Ovary (tissue), 7 donors: ENCODE measurements at regions not wholly inside any gene's neighbourhood (a gene's known extent, or its start where the extent isn't known, plus 50 kb on each side); places are given as distances from the start of the nearest gene placed in this dataset.

ENCODE experiments used
- DNase-seq, 5 donors: peaks; one replicate each; pipeline ENCODE4 v3.0.0-alpha.2; 2019 to 2020
- H3K27ac ChIP-seq, 2 donors: fragments of 200-600 bp; one replicate each; pipeline versions ENCODE4 v1.5.1 to v1.8.0; 2019 to 2022
- H3K27me3 ChIP-seq: fragments of 200-600 bp; one replicate; pipeline ENCODE4 v1.8.0; 2022
- H3K36me3 ChIP-seq: fragments of 200-600 bp; sonication (generic); one replicate; pipeline ENCODE4 v1.5.1; 2019
- H3K4me1 ChIP-seq: one replicate; pipeline ENCODE4 v1.8.1; 2013; ENCODE audit warnings: mild to moderate bottlenecking, moderate library complexity; ENCODE audit not compliant: insufficient read depth
- H3K4me3 ChIP-seq: fragments of 200-600 bp; sonication (generic); one replicate; pipeline ENCODE4 v1.5.1; 2017
- H3K9me3 ChIP-seq, 2 donors: fragments of 200-600 bp in 1 of 2; sonication (generic) in 1 of 2; one replicate each; pipeline versions ENCODE4 v1.5.1 to v1.8.1; 2013 to 2019; ENCODE audit warnings: mild to moderate bottlenecking in 1 of 2, moderate library complexity in 1 of 2
- CTCF ChIP-seq, 3 donors: fragments of 450-650 bp in 2 of 3; fragments of 200-600 bp in 1 of 3; IDR thresholded peaks; one replicate each; pipeline versions ENCODE4 v1.5.1 to v1.8.0; 2016 to 2022; ENCODE audit warnings: antibody characterized with exemption in 3 of 3, mild to moderate bottlenecking in 1 of 3
- EP300 ChIP-seq: sonication (generic); formaldehyde crosslinking; IDR thresholded peaks from one replicate; pipeline ENCODE4 v1.6.1; 2017; ENCODE audit warnings: antibody characterized with exemption
- POLR2A ChIP-seq: fragments of 450-650 bp; IDR thresholded peaks from one replicate; pipeline ENCODE4 v1.6.1; 2017; ENCODE audit warnings: antibody characterized with exemption, mild to moderate bottlenecking, moderate library complexity
- WGBS, 3 donors: extraction: QIAGEN DNeasy Blood & Tissue Kit in 1 of 3; methylation state at CpG; one replicate each; pipeline versions ENCODE4 v1.1.5 to v1.1.7; 2013 to 2017; 5-methylcytosine and 5-hydroxymethylcytosine counted together
- intact Hi-C, 4 donors: fragments of 100-400 bp; cut with DNase I; formaldehyde crosslinking; loops; one replicate each; pipeline versions ENCODE4 v1.11.0 to v1.15.1; 2022 to 2023
- donor health status: DM: no; HTN: no; CAD: no; lungs with moderate emphysema.
- donor health status: DM: no; HTN: no; CAD: no.
- donor health status: Bipolar disorder and iron deficiency.
- donor health status: DM: no; HTN: no; CAD: no.
- donor health status: DM: yes; HTN: yes; CAD: no.

- no peaks in the 10 kb centered on the region for H3K27me3 ChIP-seq
- intact Hi-C loops: no loop called here
- no peak for TF ChIP-seq CTCF (IDR thresholded peaks at IDR 0.05)
- no peak for TF ChIP-seq EP300
- no peak for TF ChIP-seq POLR2A
- H3K27ac ChIP-seq: no peak overlapping the region
- peaks cover 0 to 3% of the 10 kb centered on the region in 2 donors for H3K9me3 ChIP-seq
- no peak overlapping the region for H3K4me3 ChIP-seq
- H3K4me1 ChIP-seq: no peaks in the 10 kb centered on the region
- DNase-seq: no peak
- WGBS, 3 donors: 74 to 78% (median 74%) methylated on average over 11 of the region's 11 CpGs
- H3K36me3 ChIP-seq: no peaks in the 10 kb centered on the region
These were observed 351.2 kb downstream of the ZNF608 start for GRCh38 chr5:124395287-124395686.

GRCh38 chr5:124394700-124395245 is 351.7 kb downstream of the ZNF608 start:
- no peaks in the 10 kb centered on the region for H3K36me3 ChIP-seq
- 81 to 90% (median 86%) methylated on average over 9 of the region's 9 CpGs for WGBS, 3 donors
- H3K27me3 ChIP-seq: no peaks in the 10 kb centered on the region
- H3K4me1 ChIP-seq: no peaks in the 10 kb centered on the region
- no peak overlapping the region for H3K4me3 ChIP-seq
- H3K27ac ChIP-seq: no peak overlapping the region
- intact Hi-C loops: no loop called here
- TF ChIP-seq CTCF (IDR thresholded peaks at IDR 0.05): no peak
- TF ChIP-seq EP300: no peak
- no peak for DNase-seq
- peaks cover 0 to 3% of the 10 kb centered on the region in 2 donors for H3K9me3 ChIP-seq

GRCh38 chr5:124393584-124394379 is 352.7 kb downstream of the ZNF608 start:
- no peak for DNase-seq
- Histone ChIP-seq H3K4me3 (no peak overlapping the region), H3K27ac (no peak overlapping the region), H3K36me3 (no peaks in the 10 kb centered on the region), H3K9me3 (peaks cover 0 to 3% of the 10 kb centered on the region in 2 donors), H3K4me1 (no peaks in the 10 kb centered on the region), H3K27me3 (no peaks in the 10 kb centered on the region)
- intact Hi-C loops: no loop called here
- TF ChIP-seq EP300: no peak
- TF ChIP-seq CTCF (IDR thresholded peaks at IDR 0.05): no peak
- TF ChIP-seq POLR2A: no peak
- WGBS, 3 donors: 86 to 92% (median 90%) methylated on average over 5 of the region's 5 CpGs

GRCh38 chr5:124383693-124384092 is 362.7 kb downstream of the ZNF608 start:
- no peak for TF ChIP-seq CTCF (IDR thresholded peaks at IDR 0.05)
- TF ChIP-seq POLR2A: no peak
- no peak for TF ChIP-seq EP300
- intact Hi-C loops: no loop called here
- DNase-seq: no peak
- no peaks in the 10 kb centered on the region for H3K27me3 ChIP-seq
- no peak overlapping the region for H3K4me3 ChIP-seq
- H3K4me1 ChIP-seq: no peaks in the 10 kb centered on the region
- no peaks in the 10 kb centered on the region for H3K9me3 ChIP-seq
- H3K27ac ChIP-seq: no peak overlapping the region
- H3K36me3 ChIP-seq: no peaks in the 10 kb centered on the region
